ENCODE measurements at regions not wholly inside any gene's neighbourhood (a gene's known extent, or its start where the extent isn't known, plus 50 kb on each side); places are given as distances from the start of the nearest gene placed in this dataset.
"Not testable (repeated sequence)": the region's sequence is repeated elsewhere in the genome, so short reads cannot be mapped to it uniquely, and the experiment has no call there.

GRCh38 chr3:8345398-8345797, 156.2 kb upstream of the LMCD1 start:
- no peak for TF ChIP-seq CTCF (IDR thresholded peaks at IDR 0.05)
- no peak overlapping the region for H3K27ac ChIP-seq
- no peak overlapping the region for H3K4me3 ChIP-seq
- DNase-seq (no peak), ATAC-seq (no peak)
- intact Hi-C loops (cut with DNase I), result no loop called here
- no peaks in the 10 kb centered on the region for H3K36me3 ChIP-seq
- no peaks in the 10 kb centered on the region for H3K27me3 ChIP-seq (ENCODE audit: low read depth)
- no peaks in the 10 kb centered on the region for H3K4me1 ChIP-seq
- H3K9me3 ChIP-seq, result peaks cover 8% of the 10 kb centered on the region

- no peak for DNase-seq
- H3K27me3 ChIP-seq (ENCODE audit: low read depth), result no peaks in the 10 kb centered on the region
- no peaks in the 10 kb centered on the region for H3K4me1 ChIP-seq
- ATAC-seq, result no peak
- no peak for TF ChIP-seq CTCF (IDR thresholded peaks at IDR 0.05)
- intact Hi-C loops (cut with DNase I), result no loop called here
- peaks cover 8% of the 10 kb centered on the region for H3K9me3 ChIP-seq
- H3K36me3 ChIP-seq, result no peaks in the 10 kb centered on the region
- no peak overlapping the region for H3K27ac ChIP-seq
- H3K4me3 ChIP-seq, result no peak overlapping the region
Measured at GRCh38 chr3:8348076-8348475, 153.5 kb upstream of the LMCD1 start.

- DNase-seq, result no peak
- no peaks in the 10 kb centered on the region for H3K9me3 ChIP-seq
- H3K27ac ChIP-seq, result no peak overlapping the region
- H3K4me3 ChIP-seq, result no peak overlapping the region
- TF ChIP-seq CTCF (IDR thresholded peaks at IDR 0.05), result no peak
- H3K4me1 ChIP-seq, result peaks cover 8% of the 10 kb centered on the region
- ATAC-seq, result no peak
- H3K36me3 ChIP-seq, result no peaks in the 10 kb centered on the region
- no peaks in the 10 kb centered on the region for H3K27me3 ChIP-seq (ENCODE audit: low read depth)
- intact Hi-C loops (cut with DNase I), result no loop called here
Measured at GRCh38 chr3:8352475-8352874, 149.1 kb upstream of the LMCD1 start.

GRCh38 chr3:8353364-8353763, 148.3 kb upstream of the LMCD1 start:
- H3K4me1 ChIP-seq, result peaks cover 8% of the 10 kb centered on the region
- no peak for TF ChIP-seq CTCF (IDR thresholded peaks at IDR 0.05)
- no peak for ATAC-seq

GRCh38 chr3:8355346-8355745, 146.3 kb upstream of the LMCD1 start:
- Histone ChIP-seq H3K36me3 (no peaks in the 10 kb centered on the region), H3K27ac (no peak overlapping the region), H3K4me3 (no peak overlapping the region), H3K9me3 (no peaks in the 10 kb centered on the region), H3K4me1 (peaks cover 8% of the 10 kb centered on the region), H3K27me3 (ENCODE audit: low read depth) (no peaks in the 10 kb centered on the region)
- ATAC-seq (no peak), DNase-seq (no peak)
- intact Hi-C loops (cut with DNase I), result no loop called here
- no peak for TF ChIP-seq CTCF (IDR thresholded peaks at IDR 0.05)

More at GRCh38 chr3:8353364-8353763, 148.3 kb upstream of the LMCD1 start:
- no peak overlapping the region for H3K4me3 ChIP-seq
- no peaks in the 10 kb centered on the region for H3K36me3 ChIP-seq
- no peaks in the 10 kb centered on the region for H3K9me3 ChIP-seq
- intact Hi-C loops (cut with DNase I), result no loop called here
- no peaks in the 10 kb centered on the region for H3K27me3 ChIP-seq (ENCODE audit: low read depth)
- no peak for DNase-seq
- H3K27ac ChIP-seq, result no peak overlapping the region

- ATAC-seq; H3K4me3 ChIP-seq; DNase-seq; H3K4me1 ChIP-seq; intact Hi-C loops (cut with DNase I); H3K9me3 ChIP-seq; H3K36me3 ChIP-seq; H3K27me3 ChIP-seq (ENCODE audit: low read depth): not testable (repeated sequence)
- peak overlapping the region; percentile 59 for H3K27ac ChIP-seq
Measured at GRCh38 chr3:8356066-8356465, 145.6 kb upstream of the LMCD1 start.

Measured in lower lobe of right lung (tissue), 2 donors.